IMR-90 (cell line): ENCODE measurements at regions not wholly inside any gene's neighbourhood (a gene's known extent, or its start where the extent isn't known, plus 50 kb on each side); places are given as distances from the start of the nearest gene placed in this dataset.

Experiments used
- ATAC-seq: fragments of 200-7000 bp; cut with Tn5 transposase; 2 replicates; pipeline ENCODE4 v1.9.1; 2020; ENCODE audit warnings: low read depth, mild to moderate bottlenecking, moderate library complexity
- BruUV-seq: library from RNA; stranded (reverse); fragments of 400-500 nt; replicated peaks from 2 replicates; lab custom pipeline; 2021; lab: Mats Ljungman, UMichigan
- CTCF ChIA-PET: fragments of 300-600 bp; formaldehyde crosslinking; extraction: SDS; loops from one replicate; lab custom pipeline; 2021; ENCODE audit warnings: antibody characterized with exemption; lab: Yijun Ruan, JAX
- POLR2A ChIA-PET: fragments of 300-600 bp; sonication (Branson Sonifier 250); formaldehyde crosslinking; loops from one replicate; lab custom pipeline; 2022; ENCODE audit warnings: antibody characterized with exemption; ENCODE audit not compliant: unreplicated experiment; lab: Charles Lee
- DNase-seq: peaks from one replicate; pipeline ENCODE4 v3.0.0; 2013
- H2AFZ ChIP-seq: replicated peaks from 2 replicates; pipeline ENCODE3; 2013; ENCODE audit warnings: low read length, mild to moderate bottlenecking; ENCODE audit not compliant: poor library complexity
- H2AK5ac ChIP-seq: 2 replicates; pipeline ENCODE4 v1.6.1; 2013; ENCODE audit warnings: low read depth, low read length, inconsistent platforms
- H2AK9ac ChIP-seq: replicated peaks from 2 replicates; pipeline ENCODE3; 2013; ENCODE audit warnings: mild to moderate bottlenecking, low read depth, low read length, moderate library complexity; ENCODE audit not compliant: poor library complexity
- H2BK120ac ChIP-seq: 2 replicates; pipeline ENCODE4 v1.6.1; 2013; ENCODE audit warnings: low read depth, low read length, inconsistent platforms
- H2BK15ac ChIP-seq: 3 replicates; pipeline ENCODE4 v1.6.1; 2013; ENCODE audit warnings: low read depth, low read length, inconsistent platforms
- H2BK20ac ChIP-seq: 2 replicates; pipeline ENCODE4 v1.6.1; 2013; ENCODE audit warnings: low read depth, mild to moderate bottlenecking, inconsistent platforms, low read length, moderate library complexity
- H2BK5ac ChIP-seq: 2 replicates; pipeline ENCODE4 v1.6.1; 2013; ENCODE audit warnings: mild to moderate bottlenecking, low read depth, low read length, inconsistent platforms; ENCODE audit not compliant: poor library complexity, severe bottlenecking
- H3K14ac ChIP-seq: replicated peaks from 2 replicates; pipeline ENCODE4 v1.6.1; 2013; ENCODE audit warnings: low read depth, low read length, inconsistent platforms
- H3K18ac ChIP-seq: 2 replicates; pipeline ENCODE4 v1.6.1; 2013; ENCODE audit warnings: low read depth, low read length, control low read depth
- H3K23ac ChIP-seq: 2 replicates; pipeline ENCODE4 v1.6.1; 2013; ENCODE audit warnings: low read depth, low read length, inconsistent platforms
- H3K27ac ChIP-seq: 2 replicates; pipeline ENCODE4 v1.5.1; 2013; ENCODE audit warnings: mild to moderate bottlenecking, control low read depth, low read length; ENCODE audit not compliant: insufficient read depth
- H3K27me3 ChIP-seq: 2 replicates; pipeline ENCODE4 v1.6.1; 2013; ENCODE audit warnings: low read length; ENCODE audit not compliant: control insufficient read depth, insufficient read depth
- H3K36me3 ChIP-seq: 2 replicates; pipeline ENCODE4 v1.6.1; 2013; ENCODE audit warnings: low read length, mixed read lengths; ENCODE audit not compliant: control insufficient read depth, insufficient read depth
- H3K4ac ChIP-seq: 2 replicates; pipeline ENCODE4 v1.6.1; 2013; ENCODE audit warnings: low read depth, low read length, inconsistent platforms
- H3K4me1 ChIP-seq: 2 replicates; pipeline ENCODE4 v1.6.1; 2013; ENCODE audit warnings: low read length, mixed read lengths; ENCODE audit not compliant: control insufficient read depth, insufficient read depth
- H3K4me2 ChIP-seq: 2 replicates; pipeline ENCODE4 v1.6.1; 2013; ENCODE audit warnings: low read depth, mild to moderate bottlenecking, control low read depth, low read length, moderate library complexity
- H3K4me3 ChIP-seq: 2 replicates; pipeline ENCODE4 v1.5.1; 2013; ENCODE audit warnings: low read depth, mild to moderate bottlenecking, control low read depth, low read length, moderate library complexity; ENCODE audit not compliant: insufficient read depth
- H3K56ac ChIP-seq: 2 replicates; pipeline ENCODE4 v1.6.1; 2013; ENCODE audit warnings: low read length, inconsistent platforms; ENCODE audit not compliant: insufficient read depth; ENCODE audit errors: extremely low read depth
- H3K79me1 ChIP-seq, 2 experiments: 2 replicates each; pipeline ENCODE4 v1.6.1; 2013; ENCODE audit warnings: low read length in 2 of 2, inconsistent platforms in 1 of 2, low read depth in 1 of 2
- H3K9ac ChIP-seq: 2 replicates; pipeline ENCODE4 v1.6.1; 2013; ENCODE audit warnings: low read depth, low read length, control low read depth
- H3K9me1 ChIP-seq: 2 replicates; pipeline ENCODE4 v1.6.1; 2013; ENCODE audit warnings: low read length, inconsistent platforms; ENCODE audit not compliant: insufficient read depth
- H3K9me3 ChIP-seq: 2 replicates; pipeline ENCODE4 v1.6.1; 2013; ENCODE audit warnings: low read length; ENCODE audit not compliant: control insufficient read depth, insufficient read depth
- H4K20me1 ChIP-seq: 2 replicates; pipeline ENCODE4 v1.6.1; 2013; ENCODE audit warnings: low read length, inconsistent platforms; ENCODE audit not compliant: insufficient read depth
- H4K5ac ChIP-seq: 2 replicates; pipeline ENCODE4 v1.6.1; 2013; ENCODE audit warnings: mild to moderate bottlenecking, low read depth, low read length, control low read depth
- H4K8ac ChIP-seq, 2 experiments: 2 replicates each; pipeline ENCODE4 v1.6.1; 2013; ENCODE audit warnings: low read depth in 2 of 2, low read length in 2 of 2, control low read depth in 1 of 2, inconsistent platforms in 1 of 2
- H4K91ac ChIP-seq: 2 replicates; pipeline ENCODE4 v1.6.1; 2013; ENCODE audit warnings: low read depth, low read length, inconsistent platforms; ENCODE audit not compliant: insufficient read depth
- BHLHE40 ChIP-seq: fragments of 150-350 bp; IDR thresholded peaks from 2 replicates; pipeline ENCODE4 v1.6.1; 2016; ENCODE audit warnings: mild to moderate bottlenecking, low read depth, low read length
- CEBPB ChIP-seq: IDR thresholded peaks from 2 replicates; pipeline ENCODE4 v1.6.1; 2012; ENCODE audit warnings: low read depth, low read length, improper control_type of control experiment
- CHD1 ChIP-seq: IDR thresholded peaks from 2 replicates; pipeline ENCODE4 v1.6.1; 2012; ENCODE audit warnings: low read depth, low read length, improper control_type of control experiment
- FOS ChIP-seq: fragments of 150-350 bp; IDR thresholded peaks from 2 replicates; pipeline ENCODE4 v1.6.1; 2016; ENCODE audit warnings: low read depth, low read length
- MAFK ChIP-seq: IDR thresholded peaks from 2 replicates; pipeline ENCODE4 v1.6.1; 2012; ENCODE audit warnings: low read depth, low read length, improper control_type of control experiment
- MAZ ChIP-seq: IDR thresholded peaks from 2 replicates; pipeline ENCODE4 v1.6.1; 2012; ENCODE audit warnings: low read depth, mild to moderate bottlenecking, low read length, improper control_type of control experiment, moderate library complexity, borderline replicate concordance
- MXI1 ChIP-seq: IDR thresholded peaks from 2 replicates; pipeline ENCODE4 v1.6.1; 2012; ENCODE audit warnings: low read depth, mild to moderate bottlenecking, low read length, moderate library complexity, borderline replicate concordance
- POLR2A ChIP-seq: IDR thresholded peaks from 2 replicates; pipeline ENCODE4 v1.6.1; 2012; ENCODE audit warnings: mild to moderate bottlenecking, low read depth, low read length
- RAD21 ChIP-seq: IDR thresholded peaks from 2 replicates; pipeline ENCODE4 v1.6.1; 2012; ENCODE audit warnings: low read length, improper control_type of control experiment
- RFX5 ChIP-seq: IDR thresholded peaks from 2 replicates; pipeline ENCODE4 v1.8.0; 2012; ENCODE audit warnings: low read depth, mild to moderate bottlenecking, low read length, moderate library complexity
- SMC3 ChIP-seq: fragments of 150-350 bp; IDR thresholded peaks from 2 replicates; pipeline ENCODE4 v1.6.1; 2016; ENCODE audit warnings: low read depth, mild to moderate bottlenecking, antibody characterized with exemption, low read length, moderate library complexity
- WGBS, 2 experiments: methylation state at CpG; one replicate each; pipeline versions ENCODE4 v1.1.5 to v1.1.7; 2013; ENCODE audit warnings: missing lambda C conversion rate in 2 of 2; ENCODE audit not compliant: insufficient read length in 1 of 2; ENCODE audit errors: extremely low coverage in 2 of 2; 5-methylcytosine and 5-hydroxymethylcytosine counted together
- dilution Hi-C: fragments of 300-500 bp; cut with HindIII; formaldehyde crosslinking; loops from one replicate; pipeline ENCODE4 v1.14.3; 2018; ENCODE audit warnings: low sequenced_read_pairs; ENCODE audit not compliant: unreplicated experiment
- in situ Hi-C: fragments of 300-500 bp; cut with MboI; formaldehyde crosslinking; loops from 3 replicates; pipeline ENCODE4 v1.14.3; 2019; ENCODE audit warnings: low sequenced_read_pairs, inconsistent platforms, mixed read lengths
- intact Hi-C: fragments of 100-400 bp; cut with micrococcal nuclease; formaldehyde crosslinking; loops from 2 replicates; pipeline ENCODE4 v1.10.0; 2022
- TF ChIP-seq, protein P1 (sequence below): fragments of 150-350 bp; IDR thresholded peaks from 2 replicates; pipeline ENCODE4 v1.6.1; 2017; ENCODE audit warnings: mild to moderate bottlenecking, antibody characterized with exemption, low read length, low read depth
- TF ChIP-seq, protein P2 (sequence below): fragments of 150-350 bp; IDR thresholded peaks from 2 replicates; pipeline ENCODE4 v1.6.1; 2016; ENCODE audit warnings: low read depth, mild to moderate bottlenecking, low read length, moderate library complexity, borderline replicate concordance
- TF ChIP-seq, protein P3 (sequence below): conservative IDR thresholded peaks from 2 replicates; pipeline ENCODE4 v1.5.1; 2012; ENCODE audit warnings: mild to moderate bottlenecking, low read depth, low read length, improper control_type of control experiment

DNA sequence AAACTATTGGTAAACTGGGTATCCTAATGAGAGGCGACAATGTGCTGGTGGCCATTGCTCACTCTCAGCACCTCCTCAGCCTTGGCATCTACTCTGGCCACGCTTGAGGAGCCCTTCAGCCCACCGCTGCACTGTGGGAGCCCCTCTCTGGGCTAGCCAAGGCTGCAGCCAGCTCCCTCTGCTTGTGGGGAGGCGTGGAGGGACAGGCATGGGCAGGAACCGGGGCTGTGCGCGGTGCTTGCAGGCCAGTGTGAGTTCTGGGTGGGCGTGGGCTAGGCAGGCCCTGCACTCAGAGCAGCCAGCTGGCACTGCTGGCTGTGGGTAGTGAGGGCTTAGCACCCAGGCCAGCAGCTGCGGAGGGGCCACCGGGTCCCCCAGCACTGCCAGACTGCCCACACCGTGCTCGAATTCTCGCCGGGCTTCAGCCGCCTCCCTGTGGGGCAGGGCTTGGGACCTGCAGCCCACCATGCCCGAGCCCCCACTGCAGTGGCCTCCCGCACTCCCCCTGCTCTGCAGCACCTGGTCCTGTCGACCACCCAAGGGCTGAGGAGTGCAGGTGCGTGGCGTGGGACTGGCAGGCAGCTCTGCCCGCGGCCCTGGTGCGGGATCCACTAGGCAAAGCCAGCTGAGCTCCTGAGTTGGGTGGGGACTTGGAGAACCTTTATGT, 575.9 kb upstream of the ANO3 start:
- H3K4me1 ChIP-seq = no peaks in the 10 kb centered on the region
- no peaks in the 10 kb centered on the region for H3K9me1 ChIP-seq
- H3K4me2 ChIP-seq = no peak overlapping the region
- no peak overlapping the region for H3K9ac ChIP-seq
- no peak overlapping the region for H2BK20ac ChIP-seq
- DNase-seq = no peak
- no peak overlapping the region for H2AK5ac ChIP-seq
- H3K14ac ChIP-seq = no peak overlapping the region
- ChIA-PET CTCF (no interaction called here), POLR2A (no interaction called here)
- TF ChIP-seq MXI1 (no peak), POLR2A (no peak), MAFK (no peak), CHD1 (no peak), SMC3 (no peak), BHLHE40 (no peak), RAD21 (no peak), CEBPB (no peak), FOS (no peak), RFX5 (no peak), MAZ (no peak)
- TF ChIP-seq, protein P1, sequence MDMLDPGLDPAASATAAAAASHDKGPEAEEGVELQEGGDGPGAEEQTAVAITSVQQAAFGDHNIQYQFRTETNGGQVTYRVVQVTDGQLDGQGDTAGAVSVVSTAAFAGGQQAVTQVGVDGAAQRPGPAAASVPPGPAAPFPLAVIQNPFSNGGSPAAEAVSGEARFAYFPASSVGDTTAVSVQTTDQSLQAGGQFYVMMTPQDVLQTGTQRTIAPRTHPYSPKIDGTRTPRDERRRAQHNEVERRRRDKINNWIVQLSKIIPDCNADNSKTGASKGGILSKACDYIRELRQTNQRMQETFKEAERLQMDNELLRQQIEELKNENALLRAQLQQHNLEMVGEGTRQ = no peak
- TF ChIP-seq, protein P2, sequence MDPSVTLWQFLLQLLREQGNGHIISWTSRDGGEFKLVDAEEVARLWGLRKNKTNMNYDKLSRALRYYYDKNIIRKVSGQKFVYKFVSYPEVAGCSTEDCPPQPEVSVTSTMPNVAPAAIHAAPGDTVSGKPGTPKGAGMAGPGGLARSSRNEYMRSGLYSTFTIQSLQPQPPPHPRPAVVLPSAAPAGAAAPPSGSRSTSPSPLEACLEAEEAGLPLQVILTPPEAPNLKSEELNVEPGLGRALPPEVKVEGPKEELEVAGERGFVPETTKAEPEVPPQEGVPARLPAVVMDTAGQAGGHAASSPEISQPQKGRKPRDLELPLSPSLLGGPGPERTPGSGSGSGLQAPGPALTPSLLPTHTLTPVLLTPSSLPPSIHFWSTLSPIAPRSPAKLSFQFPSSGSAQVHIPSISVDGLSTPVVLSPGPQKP = no peak
- TF ChIP-seq, protein P3, sequence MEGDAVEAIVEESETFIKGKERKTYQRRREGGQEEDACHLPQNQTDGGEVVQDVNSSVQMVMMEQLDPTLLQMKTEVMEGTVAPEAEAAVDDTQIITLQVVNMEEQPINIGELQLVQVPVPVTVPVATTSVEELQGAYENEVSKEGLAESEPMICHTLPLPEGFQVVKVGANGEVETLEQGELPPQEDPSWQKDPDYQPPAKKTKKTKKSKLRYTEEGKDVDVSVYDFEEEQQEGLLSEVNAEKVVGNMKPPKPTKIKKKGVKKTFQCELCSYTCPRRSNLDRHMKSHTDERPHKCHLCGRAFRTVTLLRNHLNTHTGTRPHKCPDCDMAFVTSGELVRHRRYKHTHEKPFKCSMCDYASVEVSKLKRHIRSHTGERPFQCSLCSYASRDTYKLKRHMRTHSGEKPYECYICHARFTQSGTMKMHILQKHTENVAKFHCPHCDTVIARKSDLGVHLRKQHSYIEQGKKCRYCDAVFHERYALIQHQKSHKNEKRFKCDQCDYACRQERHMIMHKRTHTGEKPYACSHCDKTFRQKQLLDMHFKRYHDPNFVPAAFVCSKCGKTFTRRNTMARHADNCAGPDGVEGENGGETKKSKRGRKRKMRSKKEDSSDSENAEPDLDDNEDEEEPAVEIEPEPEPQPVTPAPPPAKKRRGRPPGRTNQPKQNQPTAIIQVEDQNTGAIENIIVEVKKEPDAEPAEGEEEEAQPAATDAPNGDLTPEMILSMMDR = no peak
- no peak overlapping the region for H3K4ac ChIP-seq
- no peak overlapping the region for H2BK5ac ChIP-seq
- no peak overlapping the region for H2AFZ ChIP-seq
- peaks cover 8% of the 10 kb centered on the region; the same call in 1 of the 2 replicates for H3K9me3 ChIP-seq
- no peak overlapping the region for H2AK9ac ChIP-seq
- no peak overlapping the region for H3K18ac ChIP-seq
- no TSS peak for BruUV-seq
- no peaks in the 10 kb centered on the region for H3K27me3 ChIP-seq
- no peaks in the 10 kb centered on the region for H4K20me1 ChIP-seq
- no peak overlapping the region for H3K56ac ChIP-seq
- H2BK120ac ChIP-seq = no peak overlapping the region
- no peak overlapping the region for H4K91ac ChIP-seq
- in situ Hi-C loops = no loop called here
- H4K8ac ChIP-seq = no peak overlapping the region
- no peak overlapping the region for H3K4me3 ChIP-seq
- no peak overlapping the region for H2BK15ac ChIP-seq
- H3K79me1 ChIP-seq = no peaks in the 10 kb centered on the region
- H3K27ac ChIP-seq = no peak overlapping the region
- ATAC-seq = no peak
- H3K23ac ChIP-seq = no peak overlapping the region
- intact Hi-C loops = no loop called here
- WGBS, 2 experiments = no CpG with 5 or more reads among the region's 23 CpGs
- H4K5ac ChIP-seq = no peak overlapping the region
- dilution Hi-C loops = no loop called here
- H3K36me3 ChIP-seq = no peaks in the 10 kb centered on the region
